Keratinocyte (primary cell): ENCODE measurements at regions not wholly inside any gene's neighbourhood (a gene's known extent, or its start where the extent isn't known, plus 50 kb on each side); places are given as distances from the start of the nearest gene placed in this dataset.

ENCODE experiments used
- DNase-seq: peaks from one replicate; pipeline ENCODE4 v3.0.0-alpha.2; 2011; ENCODE audit warnings: low read depth, missing footprints, low spot score
- FAIRE-seq: peaks from 2 replicates; lab custom pipeline; 2011; peaks lifted over from hg19 to GRCh38; lab: Jason Lieb, UNC
- H2AFZ ChIP-seq: 2 replicates; pipeline ENCODE4 v1.6.0; 2012; ENCODE audit warnings: low read length, control low read depth, inconsistent platforms; ENCODE audit not compliant: control insufficient read depth
- H3K27ac ChIP-seq: 2 replicates; pipeline ENCODE4 v1.5.1; 2011; ENCODE audit warnings: low read length; ENCODE audit not compliant: control insufficient read depth, insufficient read depth
- H3K27me3 ChIP-seq: 3 replicates; pipeline ENCODE4 v1.6.0; 2011; ENCODE audit warnings: low read length; ENCODE audit not compliant: control insufficient read depth, insufficient read depth; ENCODE audit errors: extremely low read depth
- H3K36me3 ChIP-seq, 2 experiments: 2 replicates in 1 of 2; 3 replicates in 1 of 2; pipeline ENCODE4 v1.5.1; 2011; ENCODE audit warnings: low read length in 2 of 2, mild to moderate bottlenecking in 1 of 2; ENCODE audit not compliant: control insufficient read depth in 2 of 2, insufficient read depth in 2 of 2; ENCODE audit errors: extremely low read depth in 1 of 2
- H3K4me1 ChIP-seq: 3 replicates; pipeline ENCODE4 v1.5.1; 2011; ENCODE audit warnings: low read length; ENCODE audit not compliant: control insufficient read depth, insufficient read depth; ENCODE audit errors: extremely low read depth
- H3K4me2 ChIP-seq: 3 replicates; pipeline ENCODE4 v1.6.0; 2011; ENCODE audit warnings: low read depth, low read length; ENCODE audit not compliant: control insufficient read depth, insufficient read depth; ENCODE audit errors: extremely low read depth
- H3K4me3 ChIP-seq, 3 experiments: fragments of 200-600 bp in 1 of 3; sonication (generic) in 1 of 3; 2 replicates in 2 of 3; 3 replicates in 1 of 3; pipeline ENCODE4 v1.5.1; 2011 to 2016; ENCODE audit warnings: low read length in 3 of 3, mild to moderate bottlenecking in 3 of 3, control low read depth in 2 of 3, inconsistent platforms in 1 of 3, low read depth in 1 of 3, mixed read lengths in 1 of 3, mixed run types in 1 of 3, moderate library complexity in 1 of 3; ENCODE audit not compliant: control insufficient read depth in 2 of 3, insufficient read depth in 2 of 3; ENCODE audit errors: extremely low read depth in 1 of 3
- H3K79me2 ChIP-seq: 2 replicates; pipeline ENCODE4 v1.6.0; 2012; ENCODE audit warnings: low read length; ENCODE audit not compliant: control insufficient read depth, insufficient read depth
- H3K9ac ChIP-seq: 3 replicates; pipeline ENCODE4 v1.6.0; 2011; ENCODE audit warnings: low read length; ENCODE audit not compliant: control insufficient read depth, insufficient read depth; ENCODE audit errors: extremely low read depth
- H3K9me1 ChIP-seq: 3 replicates; pipeline ENCODE4 v1.6.0; 2011; ENCODE audit warnings: low read length; ENCODE audit not compliant: control insufficient read depth, insufficient read depth; ENCODE audit errors: extremely low read depth
- H3K9me3 ChIP-seq: 2 replicates; pipeline ENCODE4 v1.5.1; 2012; ENCODE audit warnings: low read depth, low read length; ENCODE audit not compliant: control insufficient read depth
- H4K20me1 ChIP-seq: 3 replicates; pipeline ENCODE4 v1.6.0; 2011; ENCODE audit warnings: low read length; ENCODE audit not compliant: control insufficient read depth, insufficient read depth; ENCODE audit errors: extremely low read depth
- CTCF ChIP-seq, 3 experiments: IDR thresholded peaks in 1 of 3; conservative IDR thresholded peaks in 1 of 3; optimal IDR thresholded peaks in 1 of 3; 2 replicates in 2 of 3; 3 replicates in 1 of 3; pipeline versions ENCODE3 to v1.5.1; 2011; ENCODE audit warnings: low read length in 3 of 3, mild to moderate bottlenecking in 3 of 3, moderate library complexity in 2 of 3, control low read depth in 1 of 3, inconsistent platforms in 1 of 3; ENCODE audit not compliant: insufficient read depth in 2 of 3; ENCODE audit errors: extremely low read depth in 1 of 3
- EZH2 ChIP-seq: IDR thresholded peaks from one replicate; pipeline ENCODE4 v1.6.1; 2012; ENCODE audit warnings: inconsistent platforms, mild to moderate bottlenecking, low read length, moderate library complexity
- dilution Hi-C: fragments of 300-500 bp; cut with MboI; formaldehyde crosslinking; loops from one replicate; pipeline ENCODE4 v1.7.0; 2020; ENCODE audit warnings: low sequenced_read_pairs; ENCODE audit not compliant: extremely low pct_ligation_motif_present

- no peak for DNase-seq
- H3K4me3 ChIP-seq = no peak overlapping the region
- no peak overlapping the region for H3K4me2 ChIP-seq
- no peaks in the 10 kb centered on the region for H4K20me1 ChIP-seq
- TF ChIP-seq EZH2 = no peak
- no peak for TF ChIP-seq CTCF (optimal IDR thresholded peaks at IDR 0.05 in 1 of 3, IDR thresholded peaks at IDR 0.05 in 1 of 3, conservative IDR thresholded peaks at IDR 0.05 in 1 of 3; ENCODE audit: extremely low read depth in 1 of 3, insufficient read depth in 2 of 3, low read length in 3 of 3)
- no peaks in the 10 kb centered on the region for H3K9me1 ChIP-seq
- H3K36me3 ChIP-seq = no peaks in the 10 kb centered on the region
- H3K9ac ChIP-seq = no peak overlapping the region
- H3K9me3 ChIP-seq = no peaks in the 10 kb centered on the region
- no peak for FAIRE-seq
- H3K27ac ChIP-seq = no peak overlapping the region
- dilution Hi-C loops = no loop called here
- H3K79me2 ChIP-seq = no peaks in the 10 kb centered on the region
- H3K4me1 ChIP-seq = peaks cover 30% of the 10 kb centered on the region
- no peak overlapping the region for H2AFZ ChIP-seq
- H3K27me3 ChIP-seq = no peaks in the 10 kb centered on the region
Observed at GRCh38 chr10:3421537-3422257, 249.1 kb upstream of the PITRM1 start.

- no peak overlapping the region for H3K4me2 ChIP-seq
- H3K36me3 ChIP-seq = no peaks in the 10 kb centered on the region
- H3K27me3 ChIP-seq = no peaks in the 10 kb centered on the region
- no peak for TF ChIP-seq EZH2
- TF ChIP-seq CTCF (optimal IDR thresholded peaks at IDR 0.05 in 1 of 3, IDR thresholded peaks at IDR 0.05 in 1 of 3, conservative IDR thresholded peaks at IDR 0.05 in 1 of 3; ENCODE audit: extremely low read depth in 1 of 3, insufficient read depth in 2 of 3, low read length in 3 of 3) = no peak
- dilution Hi-C loops = no loop called here
- DNase-seq = no peak
- peaks cover 21% of the 10 kb centered on the region for H3K4me1 ChIP-seq
- H3K9me1 ChIP-seq = no peaks in the 10 kb centered on the region
- H3K9me3 ChIP-seq = no peaks in the 10 kb centered on the region
- H2AFZ ChIP-seq = no peak overlapping the region
- no peaks in the 10 kb centered on the region for H4K20me1 ChIP-seq
- no peak overlapping the region for H3K9ac ChIP-seq
- FAIRE-seq = no peak
- no peak overlapping the region for H3K4me3 ChIP-seq
- H3K79me2 ChIP-seq = no peaks in the 10 kb centered on the region
- H3K27ac ChIP-seq = no peak overlapping the region
Observed at GRCh38 chr10:3420527-3421469, 248.2 kb upstream of the PITRM1 start.
